ENCODE measurements at regions not wholly inside any gene's neighbourhood (a gene's known extent, or its start where the extent isn't known, plus 50 kb on each side); places are given as distances from the start of the nearest gene placed in this dataset.

GRCh38 chr1:235011599-235012435 is 116.8 kb downstream of the TOMM20 start:
- no peak for DNase-seq (ENCODE audit: low spot score)

DNA sequence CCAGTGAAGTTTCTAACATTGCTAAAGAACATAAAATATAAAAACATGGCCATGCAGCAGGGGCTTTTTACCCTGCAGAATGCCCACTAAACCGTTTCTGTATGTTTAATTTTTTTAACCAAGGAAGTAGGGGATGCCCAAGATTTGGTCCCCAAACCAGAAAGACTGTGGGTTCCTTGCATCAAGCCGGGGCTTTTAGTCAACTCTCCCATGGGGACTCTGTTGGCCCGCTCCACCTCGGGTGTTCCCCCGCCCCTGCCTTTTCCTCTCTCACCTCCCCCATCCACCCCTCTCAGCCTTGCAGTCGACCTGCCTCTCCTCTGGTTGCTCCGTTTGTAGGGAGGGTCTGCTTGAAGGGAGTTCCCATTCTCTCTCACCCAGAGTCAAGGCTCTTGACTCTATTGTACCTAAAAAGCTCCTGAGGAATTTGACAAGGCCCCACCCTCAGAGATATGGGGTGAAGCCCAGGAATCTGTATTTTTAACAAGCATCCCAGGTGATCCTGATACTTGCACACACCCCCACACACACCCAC is 117.5 kb downstream of the TOMM20 start:
- DNase-seq (ENCODE audit: low spot score): no peak

DNA sequence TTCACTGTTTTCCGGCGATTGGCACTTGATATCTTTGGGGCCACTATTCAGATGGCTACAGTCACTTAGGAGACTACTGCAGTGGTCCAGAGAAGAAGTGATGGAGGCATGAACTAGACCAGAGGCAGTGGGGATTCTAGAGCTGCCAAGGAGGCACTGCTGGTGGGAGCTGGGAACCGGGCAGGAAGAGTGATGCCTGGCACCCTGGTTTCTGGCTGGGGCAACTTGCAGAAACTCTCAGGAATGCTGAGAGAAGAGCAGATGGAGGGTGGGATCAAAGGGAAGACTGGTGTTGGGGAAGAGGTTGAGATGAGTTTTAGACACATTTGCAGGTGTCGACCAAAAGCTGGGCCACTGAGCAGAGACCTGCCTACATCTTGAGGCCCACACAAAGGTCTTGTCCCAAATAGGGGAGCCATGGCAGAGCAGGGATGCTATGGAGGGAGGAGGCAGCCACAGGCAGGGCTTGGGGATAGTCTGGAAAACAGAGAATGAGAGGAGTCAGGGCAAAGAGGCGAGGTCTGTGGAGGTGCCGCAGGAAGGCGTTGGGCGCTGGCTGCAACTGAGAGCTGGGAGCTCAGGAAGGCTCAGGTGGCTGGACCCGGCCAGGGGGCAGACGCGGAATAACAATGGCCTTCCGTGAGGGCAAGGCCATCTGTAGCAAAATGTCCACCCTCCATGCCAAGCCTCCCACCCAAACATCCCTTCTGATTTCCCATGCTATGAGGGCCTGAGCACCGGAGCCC is 118.9 kb downstream of the TOMM20 start:
- no peak for DNase-seq (ENCODE audit: low spot score)

GRCh38 chr1:235009074-235009473 is 119.6 kb downstream of the TOMM20 start:
- no peak for DNase-seq (ENCODE audit: low spot score)

- DNase-seq (ENCODE audit: low spot score): no peak
These were observed 120.4 kb downstream of the TOMM20 start for GRCh38 chr1:235008239-235008638.

DNA sequence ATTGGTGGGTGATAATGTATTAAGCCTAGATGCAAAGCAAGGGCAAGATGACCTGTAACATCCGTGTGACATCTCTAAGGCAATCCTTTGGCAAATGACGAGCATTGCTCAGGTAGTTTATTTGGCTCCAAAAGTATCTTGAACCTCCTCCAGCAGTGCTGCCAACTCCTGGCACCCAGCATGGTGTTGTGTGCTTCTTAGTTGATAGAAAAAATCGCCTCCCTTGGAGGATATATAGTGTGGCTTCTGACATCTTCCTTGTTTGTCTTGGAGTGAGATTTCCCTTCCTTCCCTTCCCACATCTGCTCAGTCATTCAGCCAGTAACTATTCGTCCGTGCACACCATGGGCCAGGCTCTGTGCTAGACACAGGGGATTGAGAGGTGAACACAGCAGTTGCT is 121.8 kb downstream of the TOMM20 start:
- no peak for DNase-seq (ENCODE audit: low spot score)

DNA sequence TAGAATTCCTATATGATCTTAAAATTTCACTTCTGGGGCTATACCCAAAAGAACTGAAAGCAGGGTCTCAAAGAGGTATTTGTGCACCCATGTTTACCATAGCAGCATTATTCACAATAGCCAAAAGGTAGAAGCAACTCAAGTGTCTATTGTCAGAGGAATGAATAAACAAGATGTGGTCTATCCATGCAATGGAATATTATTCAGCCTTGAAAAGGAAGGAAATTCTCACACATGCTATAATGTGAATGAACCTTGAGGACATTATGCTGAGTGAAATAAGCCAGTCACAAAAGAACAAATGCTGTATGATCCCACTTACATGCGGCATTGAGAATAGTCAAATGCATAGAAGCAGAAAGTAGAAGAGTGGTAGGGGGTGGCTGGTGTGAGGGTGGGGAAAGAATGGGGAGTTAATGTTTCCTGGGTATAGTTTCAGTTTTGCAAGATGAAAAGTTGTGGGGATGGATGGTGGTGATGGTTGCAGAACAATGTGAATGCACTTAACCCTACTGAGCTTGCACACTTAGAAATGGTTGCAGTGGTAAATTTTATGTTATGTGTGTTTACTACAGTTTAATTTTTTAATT is 122.4 kb downstream of the TOMM20 start:
- no peak for DNase-seq (ENCODE audit: low spot score)

DNA sequence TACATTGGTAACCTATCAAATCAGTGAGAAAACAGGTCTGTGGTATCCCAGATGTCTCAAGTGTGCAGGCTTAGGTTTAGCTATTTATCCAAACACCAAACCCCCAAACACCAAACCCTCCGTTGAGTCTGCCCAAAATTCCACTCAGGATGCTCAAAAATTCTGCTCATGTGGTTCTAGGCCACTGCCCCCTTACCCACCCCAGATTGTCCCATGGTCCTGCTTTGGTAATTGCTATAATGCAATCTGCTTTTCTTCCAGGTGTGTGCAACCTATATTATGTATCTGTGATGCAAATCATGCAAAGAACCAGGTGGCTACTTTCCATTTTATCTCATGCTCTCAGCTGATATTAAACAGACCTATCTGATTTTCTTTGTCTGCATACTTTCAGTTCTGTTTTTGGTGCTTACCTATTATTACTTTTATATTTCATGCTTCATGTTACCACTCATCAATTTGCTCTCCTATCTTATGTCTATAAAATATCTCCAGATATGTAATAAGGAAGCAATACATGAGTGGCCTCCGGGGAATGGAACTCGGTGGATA is 123.7 kb downstream of the TOMM20 start:
- DNase-seq (ENCODE audit: low spot score): no peak

- DNase-seq (ENCODE audit: low spot score): no peak
These were observed 124.4 kb downstream of the TOMM20 start for GRCh38 chr1:235004276-235004675.

DNA sequence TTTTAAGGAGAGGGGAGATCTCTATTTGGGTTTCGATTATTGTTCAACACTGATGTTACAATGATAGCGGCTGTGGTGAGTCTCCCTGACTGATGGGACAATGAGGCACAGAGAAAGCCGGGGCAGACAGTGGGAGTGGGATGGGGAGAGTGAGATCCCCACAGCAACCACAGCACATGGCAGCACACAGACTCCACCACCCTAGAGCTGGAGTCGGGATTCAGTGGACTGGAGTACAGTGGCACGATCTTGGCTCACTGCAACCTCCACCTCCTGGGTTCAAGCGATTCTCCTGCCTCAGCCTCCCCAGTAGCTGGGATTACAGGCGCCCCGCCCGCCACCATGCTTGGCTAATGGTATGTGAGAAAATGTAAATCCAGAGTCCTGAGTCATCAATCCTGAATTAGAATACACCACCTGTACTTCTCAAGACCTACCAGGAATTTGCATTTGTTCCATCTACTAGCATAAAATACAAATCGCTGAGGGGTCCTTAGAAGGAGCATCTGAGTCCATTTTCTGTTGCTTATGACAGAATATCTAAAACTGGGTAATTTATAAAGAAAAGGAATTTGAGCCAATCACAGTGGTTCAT is 125.8 kb downstream of the TOMM20 start:
- DNase-seq (ENCODE audit: low spot score): no peak

DNA sequence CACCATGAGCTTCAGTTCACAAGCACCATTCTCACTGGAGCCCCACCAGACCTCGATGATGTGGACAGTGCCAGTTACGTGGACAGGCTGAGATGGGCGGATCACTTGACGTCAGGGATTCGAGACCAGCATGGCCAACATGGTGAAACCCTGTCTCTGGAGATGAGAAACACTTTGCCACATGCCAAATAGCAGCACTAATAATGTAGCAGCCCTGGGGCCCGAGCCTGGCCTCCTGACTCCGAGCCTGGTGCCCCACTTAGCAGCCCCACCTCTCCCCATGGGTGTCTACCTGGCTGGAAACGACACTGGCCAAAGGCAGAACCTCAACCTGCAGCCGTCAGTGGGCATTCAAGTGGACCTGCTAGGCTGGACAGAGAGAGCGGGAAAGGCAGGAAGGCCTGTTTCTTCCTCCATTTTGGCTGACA is 129.1 kb downstream of the TOMM20 start:
- DNase-seq (ENCODE audit: low spot score): no peak

- DNase-seq (ENCODE audit: low spot score): no peak
These were observed 130.5 kb downstream of the TOMM20 start for GRCh38 chr1:234997896-234998741.

- DNase-seq (ENCODE audit: low spot score): peak; percentile 92
These were observed 131.3 kb downstream of the TOMM20 start for GRCh38 chr1:234997201-234997895.

GRCh38 chr1:234996245-234996757 is 132.3 kb downstream of the TOMM20 start:
- no peak for DNase-seq (ENCODE audit: low spot score)

DNA sequence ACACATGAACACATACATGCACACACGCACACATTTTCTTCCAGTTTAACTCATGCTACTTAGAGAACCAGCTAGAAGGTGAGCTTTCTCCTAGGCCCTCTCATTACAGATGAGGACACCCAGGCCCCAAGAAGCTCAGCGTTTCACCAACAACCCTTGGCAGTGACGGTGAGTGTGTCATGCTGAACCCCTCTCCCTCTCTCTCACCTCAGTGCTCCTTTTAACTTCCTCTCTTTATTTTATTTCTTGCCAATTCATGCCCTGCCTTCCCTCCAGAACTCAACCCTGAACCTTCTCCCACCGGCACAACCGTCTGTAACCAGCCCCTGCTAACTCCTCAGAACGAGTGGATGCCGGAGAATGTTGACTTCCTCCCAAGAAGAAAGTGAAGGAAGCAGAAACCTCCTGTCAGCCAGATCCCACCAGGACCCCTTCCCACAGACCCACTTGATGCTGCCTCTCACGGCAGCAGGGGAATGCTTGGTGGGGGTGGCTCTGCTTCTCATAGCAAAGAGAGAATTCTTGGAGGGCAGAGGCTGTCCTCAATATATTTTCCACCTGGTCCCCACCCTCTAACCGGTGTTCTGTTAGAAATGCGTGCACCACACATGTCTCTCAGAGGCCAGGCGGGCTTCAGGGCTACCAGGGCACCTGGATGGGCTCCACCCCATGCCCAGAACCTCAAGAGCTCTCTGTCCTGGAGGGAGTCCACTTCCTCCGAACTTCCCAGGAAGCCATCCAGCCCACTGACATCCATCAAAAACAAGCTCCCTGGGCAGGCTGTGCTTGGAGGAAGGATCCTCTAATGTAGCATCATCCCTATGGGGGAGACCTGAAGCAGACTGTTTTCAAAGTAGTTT is 134.0 kb downstream of the TOMM20 start:
- DNase-seq (ENCODE audit: low spot score): no peak

DNA sequence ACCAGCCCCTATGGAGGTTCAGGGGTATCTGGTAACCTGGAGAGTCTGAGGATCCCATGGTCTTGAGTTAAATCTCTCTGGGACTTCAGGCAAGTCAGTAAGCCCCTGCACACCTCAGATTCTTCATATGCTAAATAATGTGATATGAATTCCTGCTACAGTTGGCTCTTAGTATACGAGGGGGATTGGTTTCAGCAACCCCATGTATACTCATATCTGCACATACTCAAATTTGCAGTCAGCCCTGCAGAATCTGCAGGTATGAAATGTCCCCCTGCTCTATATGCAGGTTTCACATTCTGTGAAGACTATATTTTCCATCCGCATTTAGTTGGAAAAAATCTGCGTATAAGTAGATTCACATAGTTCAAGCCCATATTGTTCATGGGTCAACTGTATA is 136.6 kb downstream of the TOMM20 start:
- DNase-seq (ENCODE audit: low spot score): no peak

DNA sequence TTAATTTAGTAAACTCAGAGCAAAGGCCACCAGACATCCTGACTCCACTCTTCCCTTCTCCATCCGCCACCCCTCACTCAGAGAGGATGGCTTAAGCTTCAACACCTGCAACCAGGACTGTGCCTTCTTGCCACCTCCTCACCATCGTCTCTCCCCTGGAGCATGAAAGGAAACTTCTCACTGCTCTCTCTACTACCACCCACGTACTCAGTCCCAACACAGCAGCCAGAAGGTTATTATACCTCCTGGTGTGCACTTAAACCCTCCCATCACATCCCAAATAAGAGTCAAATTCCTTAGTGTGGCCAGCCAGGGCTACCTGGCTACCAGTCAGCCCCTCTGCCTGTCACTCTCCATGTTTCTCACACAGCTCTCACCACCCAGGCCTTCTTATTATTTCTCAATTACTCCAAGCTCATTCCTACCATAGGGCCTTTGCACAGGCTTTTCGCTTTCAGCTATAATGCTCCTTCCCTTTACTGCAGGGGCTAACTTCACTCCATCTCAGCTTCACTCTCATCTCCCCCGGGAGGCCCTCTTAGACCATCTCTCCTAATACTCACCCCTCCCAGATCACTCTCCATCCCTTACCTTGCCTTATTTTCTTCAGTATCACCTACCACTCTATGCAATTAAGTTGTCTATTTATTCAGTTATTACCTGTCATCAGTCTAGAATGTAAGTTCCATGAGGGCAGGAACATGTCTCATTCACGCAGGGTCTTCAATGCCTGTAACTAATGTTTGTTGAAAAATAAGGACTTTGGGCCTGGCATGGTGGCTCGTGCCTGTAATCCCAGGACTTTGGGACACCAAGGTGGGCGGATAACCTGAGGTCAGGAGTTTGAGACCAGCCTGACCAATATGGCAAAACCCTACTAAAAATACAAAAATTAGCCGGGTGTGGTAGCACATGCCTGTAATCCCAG is 137.5 kb downstream of the TOMM20 start:
- no peak for DNase-seq (ENCODE audit: low spot score)

- DNase-seq (ENCODE audit: low spot score): no peak
These were observed 138.3 kb downstream of the TOMM20 start for GRCh38 chr1:234990328-234990675.

Measured in pons (tissue), 1 donor.